ENCODE measurements at regions not wholly inside any gene's neighbourhood (a gene's known extent, or its start where the extent isn't known, plus 50 kb on each side); places are given as distances from the start of the nearest gene placed in this dataset.

- Histone ChIP-seq H3K27me3 (no peaks in the 10 kb centered on the region), H3K36me3 (no peaks in the 10 kb centered on the region), H3K4me3 (no peak overlapping the region), H3K4me1 (peaks cover 8% of the 10 kb centered on the region), H3K27ac (peak overlapping the region; percentile 45), H3K9me3 (replicated peaks) (no peaks in the 10 kb centered on the region)
- no peak for DNase-seq
Measured at GRCh38 chr18:73880387-73880786, 267.2 kb downstream of the FBXO15 start.

GRCh38 chr18:73879766-73880165 lies 267.9 kb downstream of the FBXO15 start:
- peak overlapping the region; percentile 45 for H3K27ac ChIP-seq
- H3K9me3 ChIP-seq (replicated peaks), result no peaks in the 10 kb centered on the region
- no peaks in the 10 kb centered on the region for H3K27me3 ChIP-seq
- no peaks in the 10 kb centered on the region for H3K36me3 ChIP-seq
- peak in 1 of 2 experiments; percentile 6 for DNase-seq
- H3K4me3 ChIP-seq, result no peak overlapping the region
- H3K4me1 ChIP-seq, result peaks cover 8% of the 10 kb centered on the region

- DNase-seq, result no peak
- H3K36me3 ChIP-seq, result no peaks in the 10 kb centered on the region
- H3K27ac ChIP-seq, result peak overlapping the region; percentile 45
Measured at GRCh38 chr18:73879328-73879727, 268.3 kb downstream of the FBXO15 start.

GRCh38 chr18:73869182-73869581 lies 278.5 kb downstream of the FBXO15 start:
- H3K9me3 ChIP-seq (replicated peaks), result no peaks in the 10 kb centered on the region
- no peak overlapping the region for H3K27ac ChIP-seq
- no peaks in the 10 kb centered on the region for H3K27me3 ChIP-seq
- H3K4me1 ChIP-seq, result no peaks in the 10 kb centered on the region
- no peak overlapping the region for H3K4me3 ChIP-seq
- H3K36me3 ChIP-seq, result no peaks in the 10 kb centered on the region
- no peak for DNase-seq

More at GRCh38 chr18:73879328-73879727, 268.3 kb downstream of the FBXO15 start:
- Histone ChIP-seq H3K4me1 (peaks cover 8% of the 10 kb centered on the region), H3K27me3 (no peaks in the 10 kb centered on the region), H3K9me3 (replicated peaks) (no peaks in the 10 kb centered on the region), H3K4me3 (no peak overlapping the region)

GRCh38 chr18:73861771-73862170 lies 285.9 kb downstream of the FBXO15 start:
- no peaks in the 10 kb centered on the region for H3K4me1 ChIP-seq

GRCh38 chr18:73859837-73860397 lies 287.7 kb downstream of the FBXO15 start:
- no peaks in the 10 kb centered on the region for H3K36me3 ChIP-seq
- no peaks in the 10 kb centered on the region for H3K9me3 ChIP-seq (replicated peaks)
- H3K4me1 ChIP-seq, result no peaks in the 10 kb centered on the region
- no peaks in the 10 kb centered on the region for H3K27me3 ChIP-seq
- H3K4me3 ChIP-seq, result no peak overlapping the region
- no peak overlapping the region for H3K27ac ChIP-seq
- DNase-seq, result no peak

More at GRCh38 chr18:73861771-73862170, 285.9 kb downstream of the FBXO15 start:
- no peak for DNase-seq
- H3K4me3 ChIP-seq, result no peak overlapping the region
- no peak overlapping the region for H3K27ac ChIP-seq
- H3K27me3 ChIP-seq, result no peaks in the 10 kb centered on the region
- no peaks in the 10 kb centered on the region for H3K9me3 ChIP-seq (replicated peaks)
- H3K36me3 ChIP-seq, result no peaks in the 10 kb centered on the region

GRCh38 chr18:73852789-73853549 lies 294.7 kb downstream of the FBXO15 start:
- Histone ChIP-seq H3K27me3 (no peaks in the 10 kb centered on the region), H3K27ac (no peak overlapping the region)

DNA sequence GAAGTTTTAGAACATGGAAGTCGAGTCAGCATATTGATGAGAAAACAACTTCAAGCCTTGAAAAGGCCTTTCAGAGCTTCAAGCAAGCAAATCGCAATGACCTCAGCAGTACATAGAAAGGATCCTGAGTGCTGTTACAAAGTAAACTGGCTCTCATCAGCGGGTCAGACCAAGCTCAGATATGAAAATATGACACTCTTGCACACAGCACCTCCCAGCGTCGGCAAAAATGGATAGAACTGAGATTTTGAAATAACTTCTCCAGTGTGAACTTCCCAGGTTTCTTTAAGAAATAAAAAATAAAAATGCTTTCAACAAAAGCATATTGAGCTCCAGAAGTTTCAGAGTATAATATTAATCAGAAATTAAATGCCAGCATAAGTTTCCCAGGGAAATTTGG lies 296.9 kb downstream of the FBXO15 start:
- no peak overlapping the region for H3K4me3 ChIP-seq
- no peaks in the 10 kb centered on the region for H3K27me3 ChIP-seq
- H3K9me3 ChIP-seq (replicated peaks), result no peaks in the 10 kb centered on the region
- H3K36me3 ChIP-seq, result no peaks in the 10 kb centered on the region
- DNase-seq, result no peak
- H3K27ac ChIP-seq, result no peak overlapping the region
- H3K4me1 ChIP-seq, result no peaks in the 10 kb centered on the region

More at GRCh38 chr18:73852789-73853549, 294.7 kb downstream of the FBXO15 start:
- Histone ChIP-seq H3K4me1 (no peaks in the 10 kb centered on the region), H3K4me3 (no peak overlapping the region), H3K36me3 (no peaks in the 10 kb centered on the region), H3K9me3 (replicated peaks) (no peaks in the 10 kb centered on the region)
- DNase-seq, result no peak

- no peak for DNase-seq
- no peaks in the 10 kb centered on the region for H3K4me1 ChIP-seq
Measured at GRCh38 chr18:73848656-73849055, 299.0 kb downstream of the FBXO15 start.

GRCh38 chr18:73843455-73843854 lies 304.2 kb downstream of the FBXO15 start:
- H3K27me3 ChIP-seq, result no peaks in the 10 kb centered on the region
- no peaks in the 10 kb centered on the region for H3K4me1 ChIP-seq
- DNase-seq, result no peak
- H3K9me3 ChIP-seq (replicated peaks), result no peaks in the 10 kb centered on the region
- H3K36me3 ChIP-seq, result no peaks in the 10 kb centered on the region
- no peak overlapping the region for H3K4me3 ChIP-seq
- H3K27ac ChIP-seq, result no peak overlapping the region

More at GRCh38 chr18:73848656-73849055, 299.0 kb downstream of the FBXO15 start:
- Histone ChIP-seq H3K9me3 (replicated peaks) (no peaks in the 10 kb centered on the region), H3K36me3 (no peaks in the 10 kb centered on the region), H3K27ac (no peak overlapping the region), H3K27me3 (no peaks in the 10 kb centered on the region), H3K4me3 (no peak overlapping the region)

- no peaks in the 10 kb centered on the region for H3K9me3 ChIP-seq (replicated peaks)
- no peaks in the 10 kb centered on the region for H3K27me3 ChIP-seq
- H3K36me3 ChIP-seq, result no peaks in the 10 kb centered on the region
- no peak overlapping the region for H3K27ac ChIP-seq
- no peak overlapping the region for H3K4me3 ChIP-seq
- peak; percentile 5 to 43 for DNase-seq
- no peaks in the 10 kb centered on the region for H3K4me1 ChIP-seq
Measured at GRCh38 chr18:73842795-73843394, 304.7 kb downstream of the FBXO15 start.

- H3K9me3 ChIP-seq (replicated peaks), result no peaks in the 10 kb centered on the region
- DNase-seq, result no peak
- H3K4me1 ChIP-seq, result no peaks in the 10 kb centered on the region
- H3K27ac ChIP-seq, result no peak overlapping the region
- H3K36me3 ChIP-seq, result no peaks in the 10 kb centered on the region
- no peaks in the 10 kb centered on the region for H3K27me3 ChIP-seq
- H3K4me3 ChIP-seq, result no peak overlapping the region
Measured at GRCh38 chr18:73841661-73842060, 306.0 kb downstream of the FBXO15 start.

- no peaks in the 10 kb centered on the region for H3K9me3 ChIP-seq (replicated peaks)
- H3K27me3 ChIP-seq, result no peaks in the 10 kb centered on the region
- H3K4me1 ChIP-seq, result no peaks in the 10 kb centered on the region
- DNase-seq, result no peak
- no peak overlapping the region for H3K4me3 ChIP-seq
- no peaks in the 10 kb centered on the region for H3K36me3 ChIP-seq
- no peak overlapping the region for H3K27ac ChIP-seq
Measured at GRCh38 chr18:73840319-73840945, 307.2 kb downstream of the FBXO15 start.

GRCh38 chr18:73839441-73839840 lies 308.2 kb downstream of the FBXO15 start:
- Histone ChIP-seq H3K4me3 (no peak overlapping the region), H3K9me3 (replicated peaks) (no peaks in the 10 kb centered on the region), H3K4me1 (no peaks in the 10 kb centered on the region), H3K36me3 (no peaks in the 10 kb centered on the region), H3K27me3 (no peaks in the 10 kb centered on the region), H3K27ac (no peak overlapping the region)
- no peak for DNase-seq

- H3K4me3 ChIP-seq, result no peak overlapping the region
- H3K4me1 ChIP-seq, result no peaks in the 10 kb centered on the region
- no peaks in the 10 kb centered on the region for H3K27me3 ChIP-seq
- H3K9me3 ChIP-seq (replicated peaks), result no peaks in the 10 kb centered on the region
- no peaks in the 10 kb centered on the region for H3K36me3 ChIP-seq
- DNase-seq, result no peak
- H3K27ac ChIP-seq, result no peak overlapping the region
Measured at GRCh38 chr18:73838107-73838506, 309.5 kb downstream of the FBXO15 start.

All from SJCRH30 (cell line).